Stimulated activated CD4-positive, alpha-beta T cell treated with anti-CD3 and anti-CD28 coated beads, Interleukin-4, amount 100 ng/mL, for 4 hours (primary cell): ENCODE measurements at regions not wholly inside any gene's neighbourhood (a gene's known extent, or its start where the extent isn't known, plus 50 kb on each side); places are given as distances from the start of the nearest gene placed in this dataset.
"Not testable (repeated sequence)": the region's sequence is repeated elsewhere in the genome, so short reads cannot be mapped to it uniquely, and the experiment has no call there.

Source experiments
- DNase-seq, 2 experiments: peaks; one replicate each; pipeline ENCODE4 v3.0.0-alpha.2; 2020

DNA sequence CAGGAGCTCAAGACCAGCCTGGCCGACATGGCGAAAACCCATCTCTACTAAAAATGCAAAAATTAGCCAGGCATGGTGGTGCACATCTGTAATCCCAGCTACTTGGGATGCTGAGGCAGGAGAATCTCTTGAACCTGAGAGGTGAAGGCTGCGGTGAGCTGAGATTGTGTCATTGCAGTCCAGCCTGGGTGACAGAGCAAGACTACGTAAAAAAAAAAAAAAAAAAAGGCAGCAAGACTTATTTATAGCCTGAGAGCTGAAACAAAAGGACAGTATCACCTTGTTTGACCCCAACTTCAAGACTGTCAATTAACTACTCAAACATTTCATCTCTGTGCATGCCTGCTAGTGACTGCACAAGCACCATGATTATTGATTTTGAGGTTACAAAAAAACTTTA, 478.9 kb upstream of the GBE1 start:
- DNase-seq = no peak

DNA sequence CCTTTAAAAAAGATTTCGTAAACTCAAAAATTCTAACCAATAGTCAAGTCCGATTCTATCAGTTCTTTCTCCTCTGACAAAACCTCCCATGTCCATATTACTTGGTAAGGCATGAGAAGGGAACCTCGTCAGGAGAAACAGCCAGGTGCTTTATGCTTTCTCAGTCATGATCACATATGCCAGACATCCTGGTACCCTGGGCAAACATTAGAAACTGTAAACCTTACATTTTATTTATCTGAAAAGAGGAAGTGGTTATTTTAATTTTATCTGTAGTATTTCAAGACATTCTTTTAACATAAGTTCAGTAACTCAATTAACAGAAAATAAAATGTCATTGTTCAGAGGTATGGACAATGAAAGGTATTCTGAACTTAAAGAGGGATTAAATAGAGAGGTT, 474.8 kb upstream of the GBE1 start:
- DNase-seq = no peak

DNA sequence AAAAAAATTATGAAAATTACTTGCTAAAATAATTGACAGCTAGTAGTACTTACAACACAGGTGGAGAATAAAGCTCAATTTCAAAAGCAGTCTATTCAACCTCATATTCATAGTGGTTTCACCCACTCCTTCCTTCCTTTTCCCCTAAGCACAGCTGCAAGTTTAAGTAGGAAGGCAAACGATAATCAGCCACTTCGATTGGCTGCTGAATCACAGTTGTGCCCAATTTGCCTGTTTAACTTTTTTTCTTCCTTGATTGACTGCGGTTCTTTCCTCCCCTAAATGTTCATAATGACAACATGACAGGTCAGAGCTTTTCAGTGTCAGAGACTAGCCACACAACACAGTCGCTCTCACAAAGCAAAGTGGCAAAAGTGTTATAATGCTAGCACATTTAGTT, 468.0 kb upstream of the GBE1 start:
- no peak for DNase-seq

DNA sequence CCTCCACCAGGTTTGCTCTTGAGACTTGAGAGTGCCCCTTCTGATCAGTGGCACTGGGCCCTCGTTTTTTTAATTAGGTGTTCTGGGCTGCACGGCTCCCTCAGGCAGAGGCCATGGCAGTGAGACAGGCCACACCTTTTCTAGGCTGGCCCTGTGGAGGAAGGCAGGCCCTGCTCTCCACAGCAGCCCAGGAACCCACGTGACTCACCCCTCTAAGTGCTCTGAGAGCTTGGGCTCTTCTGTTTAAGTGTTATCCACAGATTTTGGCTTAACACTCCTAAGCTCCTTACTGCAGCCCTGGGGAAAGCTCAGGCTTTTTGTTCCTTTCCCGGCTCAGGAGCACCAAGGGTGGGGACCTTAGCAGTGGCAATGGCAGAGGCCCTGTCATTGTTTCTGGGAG, 463.2 kb upstream of the GBE1 start:
- no peak for DNase-seq

DNA sequence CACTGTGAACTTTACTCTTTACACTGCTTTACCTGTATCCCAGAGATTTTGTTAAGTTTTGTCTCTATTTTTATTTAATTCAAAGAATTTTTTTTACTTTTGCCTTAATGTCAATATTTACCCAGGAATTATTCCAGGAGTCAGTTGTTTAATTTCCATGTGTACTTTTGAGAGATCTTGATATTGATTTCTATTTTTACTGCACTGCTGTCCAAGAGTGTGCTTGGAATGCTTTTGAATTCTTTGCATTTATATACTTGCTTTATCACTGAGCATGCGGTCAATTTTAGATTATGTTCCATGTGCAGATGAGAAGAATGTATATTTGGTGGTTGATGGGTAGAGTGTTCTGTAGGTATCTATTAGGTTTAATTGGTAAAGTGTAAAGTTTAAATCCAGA, 461.0 kb upstream of the GBE1 start:
- no peak for DNase-seq

DNA sequence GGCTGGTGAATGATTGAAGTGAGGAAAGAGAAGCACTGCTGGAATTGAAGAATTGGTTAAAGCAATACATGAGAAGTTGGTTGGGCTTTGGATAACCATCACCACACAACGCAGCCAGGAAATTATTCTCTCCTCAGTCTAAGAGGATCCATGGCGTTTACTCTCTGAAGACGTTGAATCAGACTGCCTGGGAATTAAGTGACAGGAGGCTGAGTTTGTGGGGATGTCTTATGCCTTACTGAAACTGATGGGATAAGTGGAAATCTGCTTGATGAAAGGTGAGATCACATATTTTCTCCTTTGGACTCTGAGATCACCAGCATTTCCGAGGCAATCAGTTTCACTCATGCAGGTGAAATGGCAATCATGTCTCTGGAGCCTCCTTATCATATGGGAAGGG, 456.1 kb upstream of the GBE1 start:
- no peak for DNase-seq

DNA sequence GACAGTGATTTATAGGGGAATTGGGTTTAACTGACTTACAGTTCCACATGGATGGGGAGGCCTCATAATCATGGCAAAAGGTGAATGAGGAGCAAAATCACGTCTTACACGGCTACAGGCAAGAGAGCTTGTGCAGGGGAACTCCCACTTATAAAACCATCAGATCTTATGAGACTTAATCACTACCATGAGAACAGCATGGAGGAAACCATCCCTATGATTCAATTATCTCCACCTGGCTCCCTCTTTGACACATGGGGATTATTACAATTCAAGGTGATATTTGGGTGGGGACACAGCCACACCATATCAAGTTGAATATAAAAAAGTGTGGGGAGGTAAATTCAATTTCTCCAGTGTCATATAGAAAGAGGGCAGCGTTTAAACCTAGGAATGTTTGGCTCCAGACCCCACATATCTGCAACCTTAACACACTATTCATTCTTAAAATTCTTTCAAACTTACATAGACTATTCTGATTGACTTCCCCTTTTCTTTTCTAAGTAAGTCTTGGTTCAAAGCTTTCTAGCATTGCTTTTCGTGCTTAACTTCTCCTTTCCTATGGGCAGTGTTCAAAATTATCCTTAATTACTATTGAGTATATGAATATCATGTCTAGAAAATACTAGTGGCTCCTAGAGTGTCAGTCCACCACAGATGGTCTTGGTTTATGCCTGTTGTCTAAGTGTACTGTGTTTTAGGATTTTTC, 446.7 kb upstream of the GBE1 start:
- no peak for DNase-seq

DNA sequence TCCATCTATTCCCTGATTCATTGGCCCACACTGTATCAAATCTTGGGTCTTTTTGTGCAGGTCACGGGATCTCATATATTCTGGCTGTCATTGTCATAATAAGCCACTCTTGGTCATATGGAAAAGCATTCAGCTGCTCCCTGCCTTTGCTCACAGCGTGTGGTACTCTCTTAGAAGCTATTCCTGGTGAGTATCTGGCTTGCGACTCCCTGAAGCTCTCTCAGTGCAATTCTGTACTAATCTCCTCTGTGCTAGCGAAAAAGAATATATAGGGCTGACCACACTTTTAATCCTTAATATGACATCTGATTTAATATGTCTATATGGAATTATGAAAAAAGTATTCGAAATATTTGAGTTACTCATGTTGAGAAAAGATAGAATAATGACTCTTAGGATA, 440.8 kb upstream of the GBE1 start:
- DNase-seq = no peak

DNA sequence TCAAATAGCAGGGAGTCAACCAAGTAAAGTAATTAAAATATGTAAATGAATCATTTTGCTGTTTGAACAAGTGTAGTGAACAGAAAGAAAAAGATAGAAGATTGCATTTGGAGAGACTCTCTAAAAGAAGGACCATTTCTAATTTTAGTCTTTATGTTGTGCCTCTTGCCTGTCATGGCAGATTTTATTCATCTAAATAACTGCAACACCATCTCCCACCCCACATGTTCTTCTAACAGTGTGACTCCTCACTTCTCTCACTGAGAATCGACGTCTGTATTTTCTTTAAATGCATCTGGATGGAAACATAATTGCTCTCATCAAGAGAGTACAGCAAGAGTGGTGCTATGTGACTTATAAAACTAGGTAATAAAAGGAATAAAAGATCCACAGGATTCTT, 439.9 kb upstream of the GBE1 start:
- no peak for DNase-seq

DNA sequence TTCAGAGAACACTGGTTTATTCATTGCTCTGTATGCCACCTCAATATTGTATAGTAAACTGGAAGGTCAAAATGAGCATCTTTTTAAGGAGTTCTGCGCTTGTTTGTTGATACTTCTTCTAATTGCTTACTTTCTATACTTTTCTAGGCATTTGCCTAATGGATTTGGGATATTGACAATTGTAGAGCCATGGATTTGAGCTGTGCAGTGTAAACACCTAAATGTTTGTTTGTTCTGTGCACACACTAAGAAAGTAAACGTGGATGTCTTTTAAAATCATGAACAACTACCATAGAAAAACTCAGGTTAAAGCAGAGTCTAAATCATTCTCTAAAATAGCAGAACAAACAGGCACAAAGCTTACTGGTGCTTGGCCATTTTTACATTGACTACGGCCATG, 436.6 kb upstream of the GBE1 start:
- DNase-seq = no peak

DNA sequence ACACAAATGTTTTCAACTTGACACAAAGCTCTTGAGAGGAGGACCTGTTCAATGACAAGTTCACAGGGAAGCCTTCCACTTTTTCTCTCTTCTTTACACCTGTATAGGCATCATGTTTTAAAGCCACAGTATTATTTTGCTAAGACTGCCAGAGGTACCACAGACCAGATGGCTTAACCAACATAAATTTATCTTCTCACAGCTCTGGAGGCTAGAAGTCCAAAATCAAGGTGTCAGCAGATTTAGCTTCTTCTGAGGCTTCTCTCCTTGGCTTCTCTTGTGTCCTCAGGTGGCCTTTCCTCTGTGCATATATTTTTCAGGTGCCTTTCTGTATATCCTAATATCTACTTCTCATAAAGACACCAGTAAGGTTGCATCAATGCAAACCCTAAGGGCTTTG, 435.2 kb upstream of the GBE1 start:
- no peak for DNase-seq

DNA sequence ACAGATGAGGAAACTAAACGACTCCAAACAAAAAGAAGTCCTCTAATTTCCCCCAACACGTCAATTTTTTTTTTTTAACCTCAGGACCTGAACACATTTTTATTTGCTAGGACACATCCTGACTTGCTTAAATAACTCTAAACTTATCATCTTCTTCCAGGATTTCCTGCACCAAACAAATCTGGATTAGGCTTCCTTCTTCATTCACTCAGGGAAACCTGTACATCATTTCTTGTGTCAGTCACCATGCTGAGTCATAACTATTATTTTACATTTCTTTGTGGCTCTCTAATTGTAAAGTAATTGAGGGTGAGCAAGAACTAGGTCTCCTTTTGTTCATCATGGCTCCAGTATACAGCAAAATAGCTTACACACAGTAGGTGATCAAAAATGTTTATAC, 433.4 kb upstream of the GBE1 start:
- DNase-seq = no peak

DNA sequence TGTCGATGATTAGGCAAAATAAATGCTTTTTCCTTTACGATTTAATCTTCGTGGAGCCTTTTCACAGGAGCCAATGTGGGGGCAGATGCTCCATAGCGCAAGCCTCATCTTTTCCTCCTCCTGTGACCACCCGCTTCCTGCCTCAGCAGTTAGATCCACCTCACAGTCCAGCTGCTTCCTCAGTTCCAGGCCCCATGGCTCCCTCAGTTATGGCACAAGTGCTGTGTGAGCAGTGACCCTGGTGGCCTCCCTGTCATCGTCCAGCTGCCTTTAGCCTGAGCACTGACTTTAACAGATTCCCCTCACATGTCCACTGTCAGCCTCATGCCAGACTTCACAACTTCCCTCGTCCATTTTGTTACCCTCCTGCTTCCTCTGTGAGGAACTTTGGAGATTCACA, 424.6 kb upstream of the GBE1 start:
- DNase-seq = no peak

DNA sequence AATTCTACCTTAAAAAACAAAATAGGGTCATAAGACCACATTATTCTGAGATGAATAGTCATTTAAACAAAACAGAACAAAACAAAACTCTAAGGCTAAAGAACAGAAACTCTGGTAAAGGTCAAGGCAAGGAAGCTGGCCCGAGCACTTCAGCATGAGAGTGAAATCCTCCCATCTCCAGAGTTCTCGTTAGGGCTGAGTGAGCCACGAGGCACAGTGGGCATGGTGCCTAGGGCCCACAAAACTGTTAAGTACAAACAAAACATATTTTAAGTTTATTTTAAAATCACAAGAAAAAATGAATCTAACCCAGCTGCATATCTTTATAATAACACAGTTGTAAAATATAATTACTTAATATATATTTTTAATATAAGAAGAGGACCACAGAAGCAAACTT, 417.8 kb upstream of the GBE1 start:
- DNase-seq = no peak

DNA sequence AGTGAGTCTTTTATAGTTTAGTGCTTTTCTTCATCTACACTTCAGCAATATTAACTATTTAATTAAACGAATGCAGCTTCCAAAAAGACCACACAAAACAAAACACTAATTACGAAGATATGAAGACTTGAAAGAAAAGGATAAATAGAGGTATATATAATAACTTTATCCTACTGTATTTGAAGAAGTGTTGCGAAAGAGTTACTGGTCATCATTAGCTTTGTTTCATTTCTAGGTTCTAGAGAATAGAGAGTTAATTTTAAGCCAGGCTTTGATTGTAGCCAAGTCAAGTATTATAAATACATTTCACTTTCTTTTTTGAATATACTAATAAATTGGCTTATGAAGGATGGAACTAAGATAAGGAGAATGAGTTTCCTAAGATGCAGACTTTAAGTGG, 416.8 kb upstream of the GBE1 start:
- DNase-seq = no peak

DNA sequence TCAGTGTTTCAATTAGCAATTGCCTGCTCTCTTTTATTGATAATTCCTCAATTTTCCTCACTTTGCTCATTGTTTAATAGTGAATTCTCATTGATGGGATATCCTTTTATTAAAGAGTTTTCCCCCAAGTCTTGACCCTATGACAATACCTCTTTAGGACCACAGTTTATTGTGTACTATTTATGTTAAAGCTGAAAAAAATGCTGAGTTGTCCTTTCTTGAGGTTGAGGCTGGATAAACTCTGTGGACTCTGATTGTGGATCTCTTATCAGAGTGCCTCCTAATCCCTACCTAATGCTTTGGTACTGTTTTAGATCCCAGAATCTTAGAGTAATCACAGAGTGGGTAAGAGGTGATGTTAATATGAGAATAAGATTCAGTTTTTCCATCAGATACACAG, 416.3 kb upstream of the GBE1 start:
- DNase-seq = no peak

DNA sequence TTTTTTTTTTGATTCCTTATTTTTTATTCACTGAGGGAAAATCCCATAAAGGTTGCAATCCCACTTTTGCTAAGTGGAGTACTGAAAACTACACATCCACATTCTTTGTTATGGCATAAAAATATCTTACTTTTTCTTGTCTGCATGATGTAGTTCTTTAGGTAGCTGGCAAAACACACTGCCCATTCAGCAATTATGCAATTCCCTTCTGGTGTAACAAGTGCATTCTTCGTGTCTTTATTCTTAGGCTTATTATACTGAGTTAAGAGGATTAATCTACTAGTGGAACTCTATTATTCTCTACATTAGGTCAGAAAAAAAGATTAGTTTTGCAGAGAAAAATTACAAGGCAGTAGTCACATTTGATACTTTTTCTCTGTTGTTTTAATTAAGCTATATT, 403.8 kb upstream of the GBE1 start:
- no peak for DNase-seq

DNA sequence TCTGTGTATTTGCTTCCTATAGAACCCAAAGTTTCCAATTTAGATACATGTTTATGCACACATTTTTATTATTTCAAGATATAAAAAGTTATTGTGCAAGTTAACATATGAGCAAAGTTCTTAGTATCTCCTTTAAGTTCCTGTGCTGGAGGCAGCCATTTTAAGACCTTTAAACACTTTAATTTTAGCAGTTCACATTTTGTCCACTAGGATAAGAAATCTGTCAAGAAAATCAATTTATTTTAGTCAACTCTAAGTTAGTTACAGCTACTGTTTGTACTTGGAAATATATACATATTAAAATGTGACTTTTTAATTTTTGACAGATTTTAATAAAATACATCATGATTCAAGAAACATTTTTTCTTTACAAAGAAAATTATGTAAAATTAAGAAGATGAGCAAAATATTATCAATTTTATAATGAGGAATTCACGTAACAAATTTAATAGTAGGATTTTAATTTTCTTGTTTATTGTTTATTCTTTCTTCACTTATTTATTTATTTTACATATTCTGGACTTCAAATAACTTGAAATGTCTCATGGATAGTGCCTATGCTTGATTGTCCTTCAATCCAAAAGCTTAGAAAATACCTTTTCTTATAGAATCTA, 402.6 kb upstream of the GBE1 start:
- DNase-seq = no peak

DNA sequence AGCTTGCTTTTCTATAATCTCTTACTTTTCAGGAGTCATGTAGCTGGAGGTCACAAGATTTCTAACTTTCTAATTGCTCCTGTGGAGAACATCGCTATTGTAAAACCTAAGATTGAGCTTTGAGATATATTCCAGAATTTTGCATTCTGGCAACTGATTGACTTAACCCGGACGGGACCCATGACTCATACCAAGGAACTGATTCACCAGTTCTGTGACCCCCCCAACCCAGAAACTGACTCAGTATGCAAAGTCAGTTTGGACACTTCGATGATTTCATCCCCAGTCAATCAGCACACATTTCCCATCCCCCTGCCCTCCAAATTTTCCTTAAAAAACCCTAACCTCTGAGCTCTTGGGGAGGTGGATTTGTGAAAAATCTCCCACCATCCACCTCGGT, 396.5 kb upstream of the GBE1 start:
- DNase-seq = no peak

DNA sequence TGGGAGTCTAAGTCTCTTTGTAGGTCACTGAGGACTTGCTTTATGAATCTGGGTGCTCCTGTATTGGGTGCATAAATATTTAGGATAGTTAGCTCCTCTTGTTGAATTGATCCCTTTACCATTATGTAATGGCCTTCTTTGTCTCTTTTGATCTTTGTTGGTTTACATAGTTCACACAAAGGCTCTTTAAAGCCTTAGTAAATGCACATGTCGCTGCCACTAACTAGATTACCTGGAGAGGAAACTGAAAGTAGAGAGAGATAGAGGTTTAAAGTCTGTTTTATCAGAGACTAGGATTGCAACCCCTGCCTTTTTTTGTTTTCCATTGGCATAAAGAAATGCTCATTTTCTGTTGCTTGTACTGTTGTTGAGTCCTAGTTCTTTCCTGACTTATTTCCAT, 392.4 kb upstream of the GBE1 start:
- not testable (repeated sequence) for DNase-seq

DNA sequence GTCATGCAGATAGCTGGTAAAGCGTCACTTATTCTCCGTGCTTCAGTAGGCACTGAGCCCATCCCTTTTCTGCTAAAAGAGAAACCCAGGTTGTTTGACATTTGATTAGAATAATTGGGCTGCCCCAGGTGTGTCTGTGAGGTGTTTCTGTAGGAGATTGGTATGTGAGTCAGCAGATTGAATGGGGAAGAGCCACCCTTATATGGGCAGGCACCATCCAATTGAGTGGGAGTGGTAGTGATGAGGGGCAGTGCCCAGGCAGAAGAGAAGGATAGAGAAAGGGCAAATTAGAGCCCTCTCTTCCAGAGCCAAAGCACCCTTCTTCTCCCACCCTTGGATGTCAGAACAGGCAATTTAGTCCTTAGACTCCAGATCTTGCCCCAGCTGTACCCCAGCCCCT, 384.3 kb upstream of the GBE1 start:
- DNase-seq = no peak

DNA sequence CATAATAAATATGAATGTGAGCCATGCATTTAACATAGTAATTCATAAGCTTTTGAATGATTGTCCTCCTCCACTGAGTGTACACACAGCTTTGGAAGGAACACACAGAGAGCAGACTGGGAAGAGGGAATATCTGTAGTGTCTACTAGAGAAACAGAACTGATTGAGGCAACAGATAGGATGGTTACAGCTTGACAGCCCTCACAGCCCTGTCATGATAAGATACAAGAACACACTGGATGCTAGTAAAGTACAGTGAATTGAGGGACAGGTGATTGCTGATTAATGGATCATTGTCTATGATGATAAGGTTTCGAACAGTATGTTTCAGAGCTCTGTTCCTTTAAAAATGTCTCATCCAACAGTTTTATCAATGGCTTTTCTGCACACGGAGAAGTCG, 383.4 kb upstream of the GBE1 start:
- no peak for DNase-seq

DNA sequence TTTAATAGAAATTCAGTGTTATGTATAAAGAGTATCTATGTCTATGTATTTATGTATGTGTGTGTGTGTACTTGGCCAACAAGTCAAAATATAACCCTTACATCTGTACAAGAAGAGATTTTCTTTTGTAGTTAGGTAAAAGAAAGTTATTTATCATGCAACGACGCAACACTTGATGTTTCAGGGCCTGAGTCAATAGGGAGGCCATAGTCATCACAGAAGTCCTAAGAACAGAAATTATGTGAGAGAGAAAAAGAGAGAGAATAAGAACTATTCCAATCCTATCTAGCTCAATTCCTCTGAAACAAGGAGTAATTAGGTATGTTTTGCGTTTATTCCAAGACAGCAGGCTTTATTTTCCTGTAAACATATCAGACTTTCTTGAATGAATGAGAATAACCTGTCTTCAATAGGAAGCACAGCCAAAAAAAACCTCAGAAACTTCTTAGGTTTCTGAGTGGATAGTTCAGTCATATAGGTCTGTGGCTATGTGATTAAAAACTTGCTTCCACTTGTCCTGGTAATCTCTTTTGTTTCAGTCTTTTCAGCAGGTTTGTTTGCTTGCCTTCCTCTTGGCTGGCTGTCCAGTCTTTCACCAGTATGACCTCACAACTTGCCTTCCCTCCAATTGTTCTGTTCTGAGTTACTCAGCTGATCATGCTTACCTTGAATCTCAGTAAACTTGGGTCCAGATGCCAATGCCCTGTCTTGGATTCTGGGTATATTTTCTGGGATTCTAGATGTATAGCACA, 382.4 kb upstream of the GBE1 start:
- DNase-seq = no peak

DNA sequence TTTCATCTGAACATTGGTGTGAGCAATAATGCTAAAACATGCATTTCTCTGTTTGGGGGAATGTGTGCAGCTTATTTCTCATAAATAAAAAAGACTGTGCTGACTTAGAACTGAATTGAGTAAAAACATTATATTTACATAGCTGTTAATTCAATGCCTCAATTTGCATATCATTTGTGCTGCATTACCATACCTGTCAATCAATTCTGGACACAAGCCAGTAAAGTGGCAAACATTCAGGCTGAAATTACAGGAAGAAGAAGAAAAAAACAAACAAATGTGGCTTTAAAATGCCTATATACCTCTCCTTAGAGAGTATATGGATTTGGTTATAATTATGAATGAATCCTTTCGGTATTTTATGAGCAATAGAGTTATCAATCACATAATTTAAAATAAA, 380.1 kb upstream of the GBE1 start:
- no peak for DNase-seq

DNA sequence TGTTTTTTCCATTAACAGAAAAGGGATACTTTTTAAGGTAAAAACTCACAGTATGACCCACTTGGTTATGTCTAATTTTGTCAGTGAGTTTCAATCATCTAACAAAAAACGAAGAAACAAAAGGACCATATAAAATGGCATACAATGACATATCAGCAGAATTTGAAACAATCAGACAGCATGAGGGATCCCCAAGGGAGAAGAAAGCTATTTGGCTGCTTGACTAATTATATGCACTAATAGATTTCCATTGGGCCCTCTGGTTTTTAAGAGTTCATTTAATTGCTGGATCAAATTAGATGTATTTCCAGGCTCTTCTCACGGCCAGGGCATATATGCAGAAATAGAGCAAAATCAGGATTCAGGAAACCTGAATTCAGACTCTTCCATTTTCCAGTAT, 376.4 kb upstream of the GBE1 start:
- DNase-seq = no peak
